HCT116 (cell line): ENCODE measurements at regions not wholly inside any gene's neighbourhood (a gene's known extent, or its start where the extent isn't known, plus 50 kb on each side); places are given as distances from the start of the nearest gene placed in this dataset.

Experiments
- ATAC-seq: fragments of 200-7000 bp; cut with Tn5 transposase; 2 replicates; pipeline ENCODE4 v1.9.1; 2020; ENCODE audit warnings: mild to moderate bottlenecking, moderate library complexity
- BruUV-seq: library from RNA; stranded (reverse); fragments of 400-500 nt; replicated peaks from 2 replicates; lab custom pipeline; 2021; lab: Mats Ljungman, UMichigan
- CTCF ChIA-PET: fragments of 300-600 bp; sonication (Branson Sonifier 250); formaldehyde crosslinking; loops from one replicate; lab custom pipeline; 2021; ENCODE audit warnings: antibody characterized with exemption; lab: Charles Lee
- POLR2A ChIA-PET: fragments of 300-600, 350-600 bp; sonication (Branson Sonifier 250); formaldehyde crosslinking; loops from one replicate; lab custom pipeline; 2021; ENCODE audit warnings: antibody characterized with exemption; lab: Charles Lee
- RAD21 ChIA-PET, 2 experiments: fragments of 300-600 bp; sonication (Branson Sonifier 250); formaldehyde crosslinking; loops; one replicate each; lab custom pipeline; 2023; ENCODE audit warnings: low total read pairs in 2 of 2; ENCODE audit not compliant: uncharacterized antibody in 2 of 2, unreplicated experiment in 2 of 2, low non-redundant PET in 1 of 2; lab: Charles Lee
- DNase-seq: peaks from one replicate; pipeline ENCODE4 v3.0.0-alpha.2; 2010; ENCODE audit warnings: low read depth, low spot score
- H2AFZ ChIP-seq: fragments of 200-600 bp; shearing (Covaris generic), sonication (generic); 2 replicates; pipeline ENCODE4 v1.6.1; 2017; ENCODE audit warnings: low read depth, mixed run types, mixed read lengths, antibody characterized with exemption, low read length; ENCODE audit not compliant: poor library complexity, severe bottlenecking
- H3K27ac ChIP-seq: 2 replicates; pipeline ENCODE4 v1.5.1; 2012; ENCODE audit warnings: low read depth, low read length
- H3K27me3 ChIP-seq: fragments of 200-600 bp; sonication (generic); 2 replicates; pipeline ENCODE4 v1.6.1; 2016; ENCODE audit warnings: mixed run types, low read length, mixed read lengths; ENCODE audit not compliant: insufficient read depth
- H3K36me3 ChIP-seq, 2 experiments: fragments of 200-500 bp in 1 of 2; fragments of 200-600 bp in 1 of 2; sonication (Bioruptor generic) in 1 of 2; sonication (generic) in 1 of 2; 2 replicates each; pipeline versions ENCODE4 v1.5.1 to v1.6.1; 2014 to 2016; ENCODE audit warnings: low read length in 2 of 2, inconsistent platforms in 1 of 2, mixed read lengths in 1 of 2, mixed run types in 1 of 2; ENCODE audit not compliant: insufficient read depth in 2 of 2, control insufficient read depth in 1 of 2
- H3K4me1 ChIP-seq, 2 experiments: fragments of 200-600 bp in 1 of 2; sonication (generic) in 1 of 2; 2 replicates each; pipeline versions ENCODE4 v1.5.1 to v1.6.1; 2012 to 2017; ENCODE audit warnings: low read length in 2 of 2, inconsistent platforms in 1 of 2, mild to moderate bottlenecking in 1 of 2, mixed read lengths in 1 of 2, mixed run types in 1 of 2, moderate library complexity in 1 of 2; ENCODE audit not compliant: insufficient read depth in 2 of 2, control insufficient read depth in 1 of 2
- H3K4me2 ChIP-seq: fragments of 200-600 bp; sonication (generic); 2 replicates; pipeline ENCODE4 v1.6.1; 2017; ENCODE audit warnings: mixed run types, low read length, mixed read lengths
- H3K4me3 ChIP-seq, 2 experiments: fragments of 200-600 bp in 1 of 2; sonication (generic) in 1 of 2; replicated peaks in 1 of 2; 2 replicates each; pipeline ENCODE4 v1.5.1; 2011 to 2016; ENCODE audit warnings: low read length in 2 of 2, control low read depth in 1 of 2, low read depth in 1 of 2, mild to moderate bottlenecking in 1 of 2, mixed read lengths in 1 of 2, mixed run types in 1 of 2
- H3K79me2 ChIP-seq: fragments of 200-600 bp; sonication (generic); 2 replicates; pipeline ENCODE4 v1.6.1; 2017; ENCODE audit warnings: mild to moderate bottlenecking, mixed run types, low read length, moderate library complexity, mixed read lengths; ENCODE audit not compliant: insufficient read depth
- H3K9ac ChIP-seq: fragments of 200-600 bp; sonication (generic); 2 replicates; pipeline ENCODE4 v1.6.1; 2016; ENCODE audit warnings: low read length, mixed read lengths
- H3K9me2 ChIP-seq: fragments of 200-600 bp; sonication (generic), shearing (Covaris generic); 2 replicates; pipeline ENCODE4 v1.6.1; 2017; ENCODE audit warnings: mixed run types, mild to moderate bottlenecking, moderate library complexity; ENCODE audit not compliant: insufficient read depth
- H3K9me3 ChIP-seq, 2 experiments: fragments of 200-500 bp in 1 of 2; fragments of 200-600 bp in 1 of 2; sonication (Bioruptor generic) in 1 of 2; sonication (generic) in 1 of 2; 2 replicates each; pipeline ENCODE4 v1.6.1; 2014 to 2017; ENCODE audit warnings: low read length in 2 of 2, mixed read lengths in 2 of 2, inconsistent platforms in 1 of 2, low read depth in 1 of 2, mild to moderate bottlenecking in 1 of 2, mixed run types in 1 of 2, moderate library complexity in 1 of 2; ENCODE audit not compliant: control insufficient read depth in 1 of 2, insufficient read depth in 1 of 2
- H4K20me1 ChIP-seq: fragments of 200-600 bp; sonication (generic), shearing (Covaris generic); 2 replicates; pipeline ENCODE4 v1.6.1; 2017; ENCODE audit warnings: mixed run types, mild to moderate bottlenecking, moderate library complexity; ENCODE audit not compliant: insufficient read depth
- ELF1 ChIP-seq: IDR thresholded peaks from 2 replicates; pipeline ENCODE4 v1.6.1; 2012; ENCODE audit warnings: low read depth, borderline replicate concordance
- JUND ChIP-seq: IDR thresholded peaks from 2 replicates; pipeline ENCODE4 v1.6.1; 2012
- SP1 ChIP-seq: IDR thresholded peaks from 2 replicates; pipeline ENCODE4 v1.6.1; 2012; ENCODE audit warnings: low read depth
- ZNF274 ChIP-seq: fragments of 200-500 bp; sonication (Bioruptor generic); IDR thresholded peaks from 2 replicates; pipeline ENCODE4 v1.6.1; 2014; ENCODE audit warnings: mild to moderate bottlenecking, low read depth, low read length, inconsistent platforms
- intact Hi-C: fragments of 100-400 bp; cut with micrococcal nuclease; formaldehyde crosslinking; loops from 2 replicates; pipeline ENCODE4 v1.10.0; 2022
- TF ChIP-seq, protein P1 (sequence below), 3 experiments: fragments of 200-600 bp in 1 of 3; sonication (generic) in 1 of 3; IDR thresholded peaks in 2 of 3; conservative IDR thresholded peaks in 1 of 3; 2 replicates each; pipeline ENCODE4 v1.5.1; 2012 to 2017; ENCODE audit warnings: low read depth in 2 of 3, low read length in 2 of 3, antibody characterized with exemption in 1 of 3, borderline replicate concordance in 1 of 3, control low read depth in 1 of 3, mild to moderate bottlenecking in 1 of 3, mixed read lengths in 1 of 3, mixed run types in 1 of 3, moderate library complexity in 1 of 3; ENCODE audit not compliant: insufficient read depth in 1 of 3
- TF ChIP-seq, protein P2 (sequence below): IDR thresholded peaks from 2 replicates; pipeline ENCODE4 v1.6.1; 2012
- TF ChIP-seq, protein P3 (sequence below): IDR thresholded peaks from 2 replicates; pipeline ENCODE4 v1.6.1; 2012; ENCODE audit warnings: low read depth
- TF ChIP-seq, protein P4 (sequence below): IDR thresholded peaks from 2 replicates; pipeline ENCODE4 v1.6.1; 2012

DNA sequence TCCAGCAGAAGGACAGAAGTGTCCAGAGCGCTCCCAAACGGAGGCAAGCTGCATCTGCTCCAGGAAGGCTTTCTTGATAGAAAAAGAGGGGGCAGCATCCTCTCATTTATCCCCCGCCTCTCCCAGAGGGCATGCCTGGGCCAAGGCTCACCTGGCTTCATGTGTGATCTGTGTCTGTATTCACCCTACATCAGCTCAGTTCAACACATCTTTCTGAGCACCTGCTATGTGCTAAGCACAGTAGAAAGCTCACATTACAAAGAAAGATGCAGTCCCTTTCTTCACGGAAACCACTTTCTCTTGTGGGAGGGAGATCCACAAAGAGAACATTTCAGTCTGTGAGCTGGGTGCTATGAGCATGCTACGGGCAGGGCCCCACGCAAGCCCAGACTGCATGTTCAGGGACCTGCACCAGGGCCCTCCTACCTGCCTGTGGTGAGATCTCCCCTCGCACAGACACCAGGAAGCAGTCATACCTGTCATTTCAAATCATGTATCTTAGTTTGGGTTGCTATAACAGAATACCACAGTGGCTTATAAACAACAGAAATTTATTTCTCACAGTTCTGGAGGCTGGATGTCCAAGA is 90.7 kb downstream of the PDCL3 start:
- H3K27me3 ChIP-seq: no peaks in the 10 kb centered on the region
- ChIA-PET CTCF (no interaction called here), RAD21 (no interaction called here), POLR2A (no interaction called here)
- H3K79me2 ChIP-seq: no peaks in the 10 kb centered on the region
- TF ChIP-seq, protein P1, sequence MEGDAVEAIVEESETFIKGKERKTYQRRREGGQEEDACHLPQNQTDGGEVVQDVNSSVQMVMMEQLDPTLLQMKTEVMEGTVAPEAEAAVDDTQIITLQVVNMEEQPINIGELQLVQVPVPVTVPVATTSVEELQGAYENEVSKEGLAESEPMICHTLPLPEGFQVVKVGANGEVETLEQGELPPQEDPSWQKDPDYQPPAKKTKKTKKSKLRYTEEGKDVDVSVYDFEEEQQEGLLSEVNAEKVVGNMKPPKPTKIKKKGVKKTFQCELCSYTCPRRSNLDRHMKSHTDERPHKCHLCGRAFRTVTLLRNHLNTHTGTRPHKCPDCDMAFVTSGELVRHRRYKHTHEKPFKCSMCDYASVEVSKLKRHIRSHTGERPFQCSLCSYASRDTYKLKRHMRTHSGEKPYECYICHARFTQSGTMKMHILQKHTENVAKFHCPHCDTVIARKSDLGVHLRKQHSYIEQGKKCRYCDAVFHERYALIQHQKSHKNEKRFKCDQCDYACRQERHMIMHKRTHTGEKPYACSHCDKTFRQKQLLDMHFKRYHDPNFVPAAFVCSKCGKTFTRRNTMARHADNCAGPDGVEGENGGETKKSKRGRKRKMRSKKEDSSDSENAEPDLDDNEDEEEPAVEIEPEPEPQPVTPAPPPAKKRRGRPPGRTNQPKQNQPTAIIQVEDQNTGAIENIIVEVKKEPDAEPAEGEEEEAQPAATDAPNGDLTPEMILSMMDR (IDR thresholded peaks at IDR 0.05 in 2 of 3, conservative IDR thresholded peaks at IDR 0.05 in 1 of 3; ENCODE audit: borderline replicate concordance in 1 of 3, insufficient read depth in 1 of 3, low read depth in 2 of 3, low read length in 2 of 3): no peak
- TF ChIP-seq, protein P2, sequence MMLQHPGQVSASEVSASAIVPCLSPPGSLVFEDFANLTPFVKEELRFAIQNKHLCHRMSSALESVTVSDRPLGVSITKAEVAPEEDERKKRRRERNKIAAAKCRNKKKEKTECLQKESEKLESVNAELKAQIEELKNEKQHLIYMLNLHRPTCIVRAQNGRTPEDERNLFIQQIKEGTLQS: no peak
- TF ChIP-seq SP1: no peak
- no peak for TF ChIP-seq JUND
- TF ChIP-seq, protein P3, sequence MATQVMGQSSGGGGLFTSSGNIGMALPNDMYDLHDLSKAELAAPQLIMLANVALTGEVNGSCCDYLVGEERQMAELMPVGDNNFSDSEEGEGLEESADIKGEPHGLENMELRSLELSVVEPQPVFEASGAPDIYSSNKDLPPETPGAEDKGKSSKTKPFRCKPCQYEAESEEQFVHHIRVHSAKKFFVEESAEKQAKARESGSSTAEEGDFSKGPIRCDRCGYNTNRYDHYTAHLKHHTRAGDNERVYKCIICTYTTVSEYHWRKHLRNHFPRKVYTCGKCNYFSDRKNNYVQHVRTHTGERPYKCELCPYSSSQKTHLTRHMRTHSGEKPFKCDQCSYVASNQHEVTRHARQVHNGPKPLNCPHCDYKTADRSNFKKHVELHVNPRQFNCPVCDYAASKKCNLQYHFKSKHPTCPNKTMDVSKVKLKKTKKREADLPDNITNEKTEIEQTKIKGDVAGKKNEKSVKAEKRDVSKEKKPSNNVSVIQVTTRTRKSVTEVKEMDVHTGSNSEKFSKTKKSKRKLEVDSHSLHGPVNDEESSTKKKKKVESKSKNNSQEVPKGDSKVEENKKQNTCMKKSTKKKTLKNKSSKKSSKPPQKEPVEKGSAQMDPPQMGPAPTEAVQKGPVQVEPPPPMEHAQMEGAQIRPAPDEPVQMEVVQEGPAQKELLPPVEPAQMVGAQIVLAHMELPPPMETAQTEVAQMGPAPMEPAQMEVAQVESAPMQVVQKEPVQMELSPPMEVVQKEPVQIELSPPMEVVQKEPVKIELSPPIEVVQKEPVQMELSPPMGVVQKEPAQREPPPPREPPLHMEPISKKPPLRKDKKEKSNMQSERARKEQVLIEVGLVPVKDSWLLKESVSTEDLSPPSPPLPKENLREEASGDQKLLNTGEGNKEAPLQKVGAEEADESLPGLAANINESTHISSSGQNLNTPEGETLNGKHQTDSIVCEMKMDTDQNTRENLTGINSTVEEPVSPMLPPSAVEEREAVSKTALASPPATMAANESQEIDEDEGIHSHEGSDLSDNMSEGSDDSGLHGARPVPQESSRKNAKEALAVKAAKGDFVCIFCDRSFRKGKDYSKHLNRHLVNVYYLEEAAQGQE: no peak
- TF ChIP-seq ELF1: no peak
- no peak for TF ChIP-seq ZNF274
- TF ChIP-seq, protein P4, sequence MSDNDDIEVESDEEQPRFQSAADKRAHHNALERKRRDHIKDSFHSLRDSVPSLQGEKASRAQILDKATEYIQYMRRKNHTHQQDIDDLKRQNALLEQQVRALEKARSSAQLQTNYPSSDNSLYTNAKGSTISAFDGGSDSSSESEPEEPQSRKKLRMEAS: no peak
- H3K4me1 ChIP-seq: no peaks in the 10 kb centered on the region
- no peaks in the 10 kb centered on the region for H4K20me1 ChIP-seq
- H2AFZ ChIP-seq: no peak overlapping the region
- DNase-seq: no peak
- H3K4me2 ChIP-seq: no peak overlapping the region
- H3K9me2 ChIP-seq: no peaks in the 10 kb centered on the region
- H3K36me3 ChIP-seq: no peaks in the 10 kb centered on the region
- intact Hi-C loops: no loop called here
- no TSS peak for BruUV-seq
- H3K9ac ChIP-seq: no peak overlapping the region
- no peak overlapping the region for H3K4me3 ChIP-seq
- no peak for ATAC-seq
- no peak overlapping the region for H3K27ac ChIP-seq
- H3K9me3 ChIP-seq: no peaks in the 10 kb centered on the region
